Gastroesophageal sphincter (tissue), 3 donors: ENCODE measurements at regions not wholly inside any gene's neighbourhood (a gene's known extent, or its start where the extent isn't known, plus 50 kb on each side); places are given as distances from the start of the nearest gene placed in this dataset.

ENCODE experiments used
- CTCF ChIP-seq, 4 experiments: fragments of 200-600 bp in 2 of 4; fragments of 450-650 bp in 2 of 4; sonication (generic) in 1 of 4; IDR thresholded peaks; one replicate each; pipeline ENCODE4 v1.5.1; 2017 to 2019; ENCODE audit warnings: antibody characterized with exemption in 4 of 4, mild to moderate bottlenecking in 2 of 4, moderate library complexity in 2 of 4
- POLR2A ChIP-seq, 2 donors: fragments of 450-650 bp; IDR thresholded peaks; one replicate each; pipeline ENCODE4 v1.6.1; 2017; ENCODE audit warnings: antibody characterized with exemption in 2 of 2, mild to moderate bottlenecking in 2 of 2, moderate library complexity in 1 of 2

DNA sequence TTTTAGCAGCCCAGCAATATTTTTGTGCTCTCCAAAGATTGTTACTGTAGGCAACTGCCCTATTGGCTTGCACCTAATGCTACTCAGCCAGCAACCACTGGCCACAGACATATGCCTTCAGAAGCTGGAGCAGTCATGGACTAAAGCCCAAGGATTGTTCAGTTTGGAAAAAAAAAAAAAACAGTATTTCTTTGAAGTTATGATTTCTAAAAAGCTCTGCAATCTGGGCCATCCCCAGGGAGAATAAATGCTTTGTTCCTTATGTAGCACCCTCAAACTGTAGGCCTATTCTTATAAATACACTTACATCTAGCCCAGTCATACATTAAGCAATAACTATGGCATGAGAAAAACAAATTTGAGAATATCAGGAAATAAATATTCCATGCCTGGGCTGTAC, 2190.5 kb upstream of the RAG2 start:
- TF ChIP-seq CTCF (IDR thresholded peaks at IDR 0.05) (no peak), POLR2A (IDR thresholded peaks at IDR 0.05) (no peak)
